K562 (cell line): ENCODE measurements at regions not wholly inside any gene's neighbourhood (a gene's known extent, or its start where the extent isn't known, plus 50 kb on each side); places are given as distances from the start of the nearest gene placed in this dataset.

Source experiments
- CEBPG ChIP-seq, 3 experiments: fragments of 200-800 bp in 1 of 3; sonication (Bioruptor generic) in 1 of 3; sonication (generic) in 1 of 3; formaldehyde crosslinking in 1 of 3; IDR thresholded peaks in 2 of 3; conservative IDR thresholded peaks in 1 of 3; 2 replicates each; pipeline versions ENCODE4 v1.6.1 to v1.8.0; 2016 to 2022; ENCODE audit warnings: missing compliant biosample characterization in 2 of 3, missing genetic modification characterization in 2 of 3, mild to moderate bottlenecking in 1 of 3, missing genetic modification reagents in 1 of 3
- MTA3 ChIP-seq: fragments of 450-650 bp; formaldehyde crosslinking; IDR thresholded peaks from 2 replicates; pipeline ENCODE4 v1.6.1; 2017; ENCODE audit warnings: mild to moderate bottlenecking, borderline replicate concordance
- MTF1 ChIP-seq: fragments of 250-450 bp; sonication (Bioruptor Pico); IDR thresholded peaks from 2 replicates; pipeline ENCODE4 v1.9.0; 2021; ENCODE audit warnings: moderate library complexity, mild to moderate bottlenecking, inconsistent platforms, borderline replicate concordance
- RFX7 ChIP-seq: fragments of 250-450 bp; sonication (Bioruptor Pico); IDR thresholded peaks from 2 replicates; pipeline ENCODE4 v1.5.1; 2021; ENCODE audit warnings: mild to moderate bottlenecking
- ZNF551 ChIP-seq: fragments of 250-450 bp; sonication (Bioruptor Pico); IDR thresholded peaks from 2 replicates; pipeline ENCODE4 v1.5.0; 2021; ENCODE audit warnings: mild to moderate bottlenecking, moderate library complexity
- TF ChIP-seq, protein P1 (sequence below), 2 experiments: fragments of 450-650 bp in 1 of 2; sonication (generic) in 1 of 2; formaldehyde crosslinking in 1 of 2; IDR thresholded peaks; 2 replicates each; pipeline versions ENCODE4 v1.7.1 to v1.9.0; 2016 to 2022; ENCODE audit warnings: inconsistent platforms in 1 of 2, mild to moderate bottlenecking in 1 of 2, missing genetic modification reagents in 1 of 2
- TF ChIP-seq, protein P2 (sequence below): fragments of 250-450 bp; sonication (Bioruptor Pico); IDR thresholded peaks from 2 replicates; pipeline ENCODE4 v1.6.1; 2021; ENCODE audit warnings: mild to moderate bottlenecking
- TF ChIP-seq, protein P3 (sequence below), 2 experiments: fragments of 450-650 bp in 1 of 2; sonication (generic) in 1 of 2; formaldehyde crosslinking in 1 of 2; IDR thresholded peaks in 1 of 2; conservative IDR thresholded peaks in 1 of 2; 2 replicates each; pipeline versions ENCODE4 v1.6.1 to v1.8.1; 2016 to 2023; ENCODE audit warnings: mild to moderate bottlenecking in 2 of 2, moderate library complexity in 2 of 2, inconsistent platforms in 1 of 2, missing genetic modification reagents in 1 of 2
- TF ChIP-seq, protein P4 (sequence below): fragments of 450-650 bp; formaldehyde crosslinking; IDR thresholded peaks from 2 replicates; pipeline ENCODE4 v1.4.0; 2020; ENCODE audit warnings: mild to moderate bottlenecking, moderate library complexity
- TF ChIP-seq, protein P5 (sequence below): fragments of 450-650 bp; formaldehyde crosslinking; IDR thresholded peaks from 2 replicates; pipeline ENCODE4 v1.4.0; 2022; ENCODE audit warnings: mild to moderate bottlenecking, moderate library complexity
- TF ChIP-seq, protein P6 (sequence below): IDR thresholded peaks from 2 replicates; pipeline ENCODE4 v1.6.1; 2014; ENCODE audit warnings: antibody characterized with exemption

DNA sequence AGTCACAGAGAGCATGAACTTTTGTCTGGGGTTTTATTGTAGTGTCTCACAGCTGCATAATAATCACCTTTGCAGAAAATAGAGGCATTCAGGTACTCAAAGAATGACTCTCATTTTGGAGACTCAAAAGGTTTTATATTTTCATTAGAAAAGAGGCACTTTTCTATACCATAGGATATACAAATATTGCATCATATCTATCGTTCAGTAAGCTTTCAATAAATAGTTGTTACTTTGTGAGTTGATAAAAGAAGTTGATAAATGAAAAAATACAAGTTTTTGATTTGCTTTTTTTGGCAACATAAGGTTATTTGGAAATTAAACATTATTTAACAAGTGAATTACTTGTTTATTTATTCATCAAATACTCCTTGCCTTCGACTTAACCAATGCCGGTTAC lies 279.9 kb downstream of the ARL4A start (continued):
- TF ChIP-seq, protein P1, sequence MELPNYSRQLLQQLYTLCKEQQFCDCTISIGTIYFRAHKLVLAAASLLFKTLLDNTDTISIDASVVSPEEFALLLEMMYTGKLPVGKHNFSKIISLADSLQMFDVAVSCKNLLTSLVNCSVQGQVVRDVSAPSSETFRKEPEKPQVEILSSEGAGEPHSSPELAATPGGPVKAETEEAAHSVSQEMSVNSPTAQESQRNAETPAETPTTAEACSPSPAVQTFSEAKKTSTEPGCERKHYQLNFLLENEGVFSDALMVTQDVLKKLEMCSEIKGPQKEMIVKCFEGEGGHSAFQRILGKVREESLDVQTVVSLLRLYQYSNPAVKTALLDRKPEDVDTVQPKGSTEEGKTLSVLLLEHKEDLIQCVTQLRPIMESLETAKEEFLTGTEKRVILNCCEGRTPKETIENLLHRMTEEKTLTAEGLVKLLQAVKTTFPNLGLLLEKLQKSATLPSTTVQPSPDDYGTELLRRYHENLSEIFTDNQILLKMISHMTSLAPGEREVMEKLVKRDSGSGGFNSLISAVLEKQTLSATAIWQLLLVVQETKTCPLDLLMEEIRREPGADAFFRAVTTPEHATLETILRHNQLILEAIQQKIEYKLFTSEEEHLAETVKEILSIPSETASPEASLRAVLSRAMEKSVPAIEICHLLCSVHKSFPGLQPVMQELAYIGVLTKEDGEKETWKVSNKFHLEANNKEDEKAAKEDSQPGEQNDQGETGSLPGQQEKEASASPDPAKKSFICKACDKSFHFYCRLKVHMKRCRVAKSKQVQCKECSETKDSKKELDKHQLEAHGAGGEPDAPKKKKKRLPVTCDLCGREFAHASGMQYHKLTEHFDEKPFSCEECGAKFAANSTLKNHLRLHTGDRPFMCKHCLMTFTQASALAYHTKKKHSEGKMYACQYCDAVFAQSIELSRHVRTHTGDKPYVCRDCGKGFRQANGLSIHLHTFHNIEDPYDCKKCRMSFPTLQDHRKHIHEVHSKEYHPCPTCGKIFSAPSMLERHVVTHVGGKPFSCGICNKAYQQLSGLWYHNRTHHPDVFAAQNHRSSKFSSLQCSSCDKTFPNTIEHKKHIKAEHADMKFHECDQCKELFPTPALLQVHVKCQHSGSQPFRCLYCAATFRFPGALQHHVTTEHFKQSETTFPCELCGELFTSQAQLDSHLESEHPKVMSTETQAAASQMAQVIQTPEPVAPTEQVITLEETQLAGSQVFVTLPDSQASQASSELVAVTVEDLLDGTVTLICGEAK (IDR thresholded peaks at IDR 0.05): no peak
- TF ChIP-seq, protein P1 (CRISPR knock-in tag; IDR thresholded peaks at IDR 0.05): no peak
- TF ChIP-seq MTF1: no peak
- TF ChIP-seq, protein P2, sequence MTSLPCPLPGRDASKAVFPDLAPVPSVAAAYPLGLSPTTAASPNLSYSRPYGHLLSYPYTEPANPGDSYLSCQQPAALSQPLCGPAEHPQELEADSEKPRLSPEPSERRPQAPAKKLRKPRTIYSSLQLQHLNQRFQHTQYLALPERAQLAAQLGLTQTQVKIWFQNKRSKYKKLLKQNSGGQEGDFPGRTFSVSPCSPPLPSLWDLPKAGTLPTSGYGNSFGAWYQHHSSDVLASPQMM (CRISPR knock-in tag): no peak
- TF ChIP-seq CEBPG (CRISPR knock-in tag; IDR thresholded peaks at IDR 0.05): no peak
- peak; percentile 58 to 88 for TF ChIP-seq CEBPG (tag; conservative IDR thresholded peaks at IDR 0.05 in 1 of 2, IDR thresholded peaks at IDR 0.05 in 1 of 2)
- TF ChIP-seq, protein P3, sequence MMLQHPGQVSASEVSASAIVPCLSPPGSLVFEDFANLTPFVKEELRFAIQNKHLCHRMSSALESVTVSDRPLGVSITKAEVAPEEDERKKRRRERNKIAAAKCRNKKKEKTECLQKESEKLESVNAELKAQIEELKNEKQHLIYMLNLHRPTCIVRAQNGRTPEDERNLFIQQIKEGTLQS (IDR thresholded peaks at IDR 0.05): peak; percentile 62
- TF ChIP-seq, protein P3 (CRISPR knock-in tag; conservative IDR thresholded peaks at IDR 0.05): no peak
- TF ChIP-seq RFX7: no peak
- TF ChIP-seq, protein P4, sequence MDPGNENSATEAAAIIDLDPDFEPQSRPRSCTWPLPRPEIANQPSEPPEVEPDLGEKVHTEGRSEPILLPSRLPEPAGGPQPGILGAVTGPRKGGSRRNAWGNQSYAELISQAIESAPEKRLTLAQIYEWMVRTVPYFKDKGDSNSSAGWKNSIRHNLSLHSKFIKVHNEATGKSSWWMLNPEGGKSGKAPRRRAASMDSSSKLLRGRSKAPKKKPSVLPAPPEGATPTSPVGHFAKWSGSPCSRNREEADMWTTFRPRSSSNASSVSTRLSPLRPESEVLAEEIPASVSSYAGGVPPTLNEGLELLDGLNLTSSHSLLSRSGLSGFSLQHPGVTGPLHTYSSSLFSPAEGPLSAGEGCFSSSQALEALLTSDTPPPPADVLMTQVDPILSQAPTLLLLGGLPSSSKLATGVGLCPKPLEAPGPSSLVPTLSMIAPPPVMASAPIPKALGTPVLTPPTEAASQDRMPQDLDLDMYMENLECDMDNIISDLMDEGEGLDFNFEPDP: no peak
- TF ChIP-seq, protein P5, sequence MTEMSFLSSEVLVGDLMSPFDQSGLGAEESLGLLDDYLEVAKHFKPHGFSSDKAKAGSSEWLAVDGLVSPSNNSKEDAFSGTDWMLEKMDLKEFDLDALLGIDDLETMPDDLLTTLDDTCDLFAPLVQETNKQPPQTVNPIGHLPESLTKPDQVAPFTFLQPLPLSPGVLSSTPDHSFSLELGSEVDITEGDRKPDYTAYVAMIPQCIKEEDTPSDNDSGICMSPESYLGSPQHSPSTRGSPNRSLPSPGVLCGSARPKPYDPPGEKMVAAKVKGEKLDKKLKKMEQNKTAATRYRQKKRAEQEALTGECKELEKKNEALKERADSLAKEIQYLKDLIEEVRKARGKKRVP (CRISPR knock-in tag): no peak
- TF ChIP-seq MTA3: no peak
- TF ChIP-seq ZNF551: no peak
- TF ChIP-seq, protein P6, sequence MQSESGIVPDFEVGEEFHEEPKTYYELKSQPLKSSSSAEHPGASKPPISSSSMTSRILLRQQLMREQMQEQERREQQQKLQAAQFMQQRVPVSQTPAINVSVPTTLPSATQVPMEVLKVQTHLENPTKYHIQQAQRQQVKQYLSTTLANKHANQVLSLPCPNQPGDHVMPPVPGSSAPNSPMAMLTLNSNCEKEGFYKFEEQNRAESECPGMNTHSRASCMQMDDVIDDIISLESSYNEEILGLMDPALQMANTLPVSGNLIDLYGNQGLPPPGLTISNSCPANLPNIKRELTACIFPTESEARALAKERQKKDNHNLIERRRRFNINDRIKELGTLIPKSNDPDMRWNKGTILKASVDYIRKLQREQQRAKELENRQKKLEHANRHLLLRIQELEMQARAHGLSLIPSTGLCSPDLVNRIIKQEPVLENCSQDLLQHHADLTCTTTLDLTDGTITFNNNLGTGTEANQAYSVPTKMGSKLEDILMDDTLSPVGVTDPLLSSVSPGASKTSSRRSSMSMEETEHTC: no peak
